Endothelial cell of umbilical vein (primary cell): ENCODE measurements at regions not wholly inside any gene's neighbourhood (a gene's known extent, or its start where the extent isn't known, plus 50 kb on each side); places are given as distances from the start of the nearest gene placed in this dataset.

ENCODE experiments used
- BruUV-seq: library from RNA; stranded (reverse); fragments of 400-500 nt; replicated peaks from 2 replicates; lab custom pipeline; 2021; lab: Mats Ljungman, UMichigan
- CTCF ChIA-PET: fragments of 300-600, 350-600 bp; sonication (Branson Sonifier 250); formaldehyde crosslinking; loops from one replicate; lab custom pipeline; 2021; ENCODE audit warnings: antibody characterized with exemption, inconsistent platforms; lab: Charles Lee
- POLR2A ChIA-PET: fragments of 300-600, 350-600 bp; sonication (Branson Sonifier 250); formaldehyde crosslinking; loops from one replicate; lab custom pipeline; 2021; ENCODE audit warnings: antibody characterized with exemption, inconsistent platforms; lab: Charles Lee
- DNase-seq: peaks from one replicate; pipeline ENCODE4 v3.0.0-alpha.2; 2011; ENCODE audit warnings: low read depth, low spot score
- FAIRE-seq: peaks from 2 replicates; lab custom pipeline; 2011; peaks lifted over from hg19 to GRCh38; lab: Jason Lieb, UNC
- H2AFZ ChIP-seq: 2 replicates; pipeline ENCODE4 v1.6.0; 2012; ENCODE audit warnings: low read depth, low read length, control low read depth, inconsistent platforms
- H3K27ac ChIP-seq: 2 replicates; pipeline ENCODE4 v1.5.1; 2011; ENCODE audit warnings: low read depth, mild to moderate bottlenecking, control low read depth, low read length, moderate library complexity; ENCODE audit not compliant: insufficient read depth
- H3K27me3 ChIP-seq, 2 experiments: 2 replicates each; pipeline versions ENCODE4 v1.6.0 to v1.6.1; 2011; ENCODE audit warnings: low read length in 2 of 2, mixed read lengths in 1 of 2; ENCODE audit not compliant: control insufficient read depth in 2 of 2, insufficient read depth in 2 of 2
- H3K36me3 ChIP-seq, 2 experiments: 2 replicates in 1 of 2; 3 replicates in 1 of 2; pipeline ENCODE4 v1.5.1; 2011; ENCODE audit warnings: low read length in 2 of 2, mild to moderate bottlenecking in 1 of 2, moderate library complexity in 1 of 2; ENCODE audit not compliant: control insufficient read depth in 2 of 2, insufficient read depth in 2 of 2; ENCODE audit errors: extremely low read depth in 1 of 2
- H3K4me1 ChIP-seq: 3 replicates; pipeline ENCODE4 v1.5.1; 2011; ENCODE audit warnings: mild to moderate bottlenecking, low read length; ENCODE audit not compliant: control insufficient read depth, insufficient read depth; ENCODE audit errors: extremely low read depth
- H3K4me2 ChIP-seq: 2 replicates; pipeline ENCODE4 v1.6.1; 2011; ENCODE audit warnings: low read length, control low read depth, mixed read lengths; ENCODE audit not compliant: insufficient read depth
- H3K4me3 ChIP-seq, 3 experiments: fragments of 200-600 bp in 1 of 3; sonication (generic), shearing (Covaris generic) in 1 of 3; replicated peaks in 1 of 3; 2 replicates each; pipeline ENCODE4 v1.5.1; 2011 to 2016; ENCODE audit warnings: control low read depth in 3 of 3, low read length in 3 of 3, mild to moderate bottlenecking in 2 of 3, inconsistent platforms in 1 of 3, low read depth in 1 of 3, moderate library complexity in 1 of 3; ENCODE audit not compliant: insufficient read depth in 1 of 3
- H3K79me2 ChIP-seq: 2 replicates; pipeline ENCODE4 v1.6.0; 2012; ENCODE audit warnings: low read length, inconsistent platforms; ENCODE audit not compliant: control insufficient read depth, insufficient read depth
- H3K9ac ChIP-seq: replicated peaks from 2 replicates; pipeline ENCODE3; 2011; ENCODE audit warnings: low read length, control low read depth; ENCODE audit not compliant: insufficient read depth; ENCODE audit errors: extremely low read depth
- H3K9me1 ChIP-seq: replicated peaks from 3 replicates; pipeline ENCODE4 v1.6.0; 2011; ENCODE audit warnings: mild to moderate bottlenecking, low read length; ENCODE audit not compliant: control insufficient read depth, insufficient read depth; ENCODE audit errors: extremely low read depth
- H3K9me3 ChIP-seq: replicated peaks from 2 replicates; pipeline ENCODE4 v1.5.1; 2012; ENCODE audit warnings: low read length, inconsistent platforms; ENCODE audit not compliant: control insufficient read depth, insufficient read depth
- H4K20me1 ChIP-seq: replicated peaks from 2 replicates; pipeline ENCODE3; 2011; ENCODE audit warnings: mild to moderate bottlenecking, low read length; ENCODE audit not compliant: control insufficient read depth, insufficient read depth; ENCODE audit errors: extremely low read depth
- EZH2 ChIP-seq: IDR thresholded peaks from 2 replicates; pipeline ENCODE4 v1.6.1; 2012; ENCODE audit warnings: borderline replicate concordance, low read depth, mild to moderate bottlenecking, moderate library complexity, low read length, inconsistent platforms; ENCODE audit not compliant: severe bottlenecking
- FOS ChIP-seq: IDR thresholded peaks from 2 replicates; pipeline ENCODE4 v1.6.1; 2011; ENCODE audit warnings: mild to moderate bottlenecking, low read length, moderate library complexity, borderline replicate concordance; ENCODE audit not compliant: insufficient read depth
- GATA2 ChIP-seq: IDR thresholded peaks from 2 replicates; pipeline ENCODE4 v1.7.0; 2011; ENCODE audit warnings: low read depth, mild to moderate bottlenecking, moderate library complexity, mixed read lengths, low read length; ENCODE audit not compliant: insufficient read length, insufficient read depth
- JUN ChIP-seq: IDR thresholded peaks from 2 replicates; pipeline ENCODE4 v1.6.1; 2011; ENCODE audit warnings: borderline replicate concordance, low read depth; ENCODE audit not compliant: insufficient read length, insufficient read depth
- MYC ChIP-seq: IDR thresholded peaks from one replicate; pipeline ENCODE4 v1.6.1; 2011; ENCODE audit warnings: mild to moderate bottlenecking, low read depth, low read length
- POLR2A ChIP-seq: IDR thresholded peaks from 2 replicates; pipeline ENCODE4 v1.6.1; 2012; ENCODE audit warnings: low read depth, mild to moderate bottlenecking, control low read depth, low read length
- POLR2AphosphoS5 ChIP-seq: IDR thresholded peaks from 2 replicates; pipeline ENCODE4 v1.6.1; 2012; ENCODE audit warnings: low read depth, mild to moderate bottlenecking, control low read depth, low read length, moderate library complexity; ENCODE audit not compliant: insufficient read depth
- dilution Hi-C: fragments of 300-500 bp; cut with MboI; formaldehyde crosslinking; loops from one replicate; pipeline ENCODE4 v1.15.0; 2019; ENCODE audit warnings: low sequenced_read_pairs; ENCODE audit not compliant: extremely low pct_ligation_motif_present
- intact Hi-C: fragments of 100-400 bp; cut with micrococcal nuclease; formaldehyde crosslinking; loops from one replicate; pipeline ENCODE4 v1.10.0; 2022
- TF ChIP-seq, protein P1 (sequence below), 2 donors: IDR thresholded peaks; 1 replicate in 1 of 2; 2 replicates in 1 of 2; pipeline ENCODE4 v1.5.1; 2011; ENCODE audit warnings: low read length in 2 of 2, mild to moderate bottlenecking in 2 of 2, moderate library complexity in 2 of 2, control low read depth in 1 of 2, inconsistent platforms in 1 of 2, low read depth in 1 of 2; ENCODE audit not compliant: insufficient read depth in 1 of 2; ENCODE audit errors: extremely low read depth in 1 of 2
- TF ChIP-seq, protein P2 (sequence below): IDR thresholded peaks from 2 replicates; pipeline ENCODE4 v1.6.1; 2011; ENCODE audit not compliant: insufficient read depth, insufficient read length

DNA sequence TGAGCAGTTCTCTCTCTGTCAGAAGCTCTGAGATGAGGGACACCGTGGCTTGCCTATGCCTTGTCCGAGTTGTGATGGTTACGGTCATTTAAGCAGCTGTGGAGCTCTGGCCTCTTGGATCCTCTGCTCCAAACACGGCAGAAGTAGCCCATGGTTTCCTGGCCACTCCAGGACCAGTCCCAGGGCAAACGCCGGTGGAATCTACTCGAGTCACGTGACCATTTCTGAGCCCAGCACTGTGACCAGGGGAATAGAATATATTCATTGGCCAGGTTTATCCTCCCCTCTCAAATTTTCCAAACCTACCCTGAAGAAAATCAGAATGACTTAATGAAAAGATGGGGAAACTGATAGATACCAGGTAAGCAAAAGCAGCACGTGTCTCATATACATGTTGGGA lies 152.8 kb downstream of the TTLL2 start:
- H3K9me3 ChIP-seq = no peaks in the 10 kb centered on the region
- H3K79me2 ChIP-seq = no peaks in the 10 kb centered on the region
- H4K20me1 ChIP-seq = no peaks in the 10 kb centered on the region
- no peak for FAIRE-seq
- no peak overlapping the region for H3K4me3 ChIP-seq
- intact Hi-C loops = no loop called here
- dilution Hi-C loops = no loop called here
- H3K9me1 ChIP-seq = no peaks in the 10 kb centered on the region
- H3K27me3 ChIP-seq = no peaks in the 10 kb centered on the region
- H3K36me3 ChIP-seq = no peaks in the 10 kb centered on the region
- H3K4me2 ChIP-seq = no peak overlapping the region
- no TSS peak for BruUV-seq
- ChIA-PET CTCF (no interaction called here), POLR2A (no interaction called here)
- H3K4me1 ChIP-seq = peaks cover 3% of the 10 kb centered on the region
- H2AFZ ChIP-seq = no peak overlapping the region
- H3K27ac ChIP-seq = no peak overlapping the region
- TF ChIP-seq JUN (no peak), POLR2AphosphoS5 (no peak), MYC (no peak), POLR2A (no peak), GATA2 (no peak), FOS (no peak), EZH2 (no peak)
- TF ChIP-seq, protein P1, sequence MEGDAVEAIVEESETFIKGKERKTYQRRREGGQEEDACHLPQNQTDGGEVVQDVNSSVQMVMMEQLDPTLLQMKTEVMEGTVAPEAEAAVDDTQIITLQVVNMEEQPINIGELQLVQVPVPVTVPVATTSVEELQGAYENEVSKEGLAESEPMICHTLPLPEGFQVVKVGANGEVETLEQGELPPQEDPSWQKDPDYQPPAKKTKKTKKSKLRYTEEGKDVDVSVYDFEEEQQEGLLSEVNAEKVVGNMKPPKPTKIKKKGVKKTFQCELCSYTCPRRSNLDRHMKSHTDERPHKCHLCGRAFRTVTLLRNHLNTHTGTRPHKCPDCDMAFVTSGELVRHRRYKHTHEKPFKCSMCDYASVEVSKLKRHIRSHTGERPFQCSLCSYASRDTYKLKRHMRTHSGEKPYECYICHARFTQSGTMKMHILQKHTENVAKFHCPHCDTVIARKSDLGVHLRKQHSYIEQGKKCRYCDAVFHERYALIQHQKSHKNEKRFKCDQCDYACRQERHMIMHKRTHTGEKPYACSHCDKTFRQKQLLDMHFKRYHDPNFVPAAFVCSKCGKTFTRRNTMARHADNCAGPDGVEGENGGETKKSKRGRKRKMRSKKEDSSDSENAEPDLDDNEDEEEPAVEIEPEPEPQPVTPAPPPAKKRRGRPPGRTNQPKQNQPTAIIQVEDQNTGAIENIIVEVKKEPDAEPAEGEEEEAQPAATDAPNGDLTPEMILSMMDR (IDR thresholded peaks at IDR 0.05; ENCODE audit: extremely low read depth in 1 of 2, insufficient read depth in 1 of 2, low read depth in 1 of 2, low read length in 2 of 2) = no peak
- TF ChIP-seq, protein P2, sequence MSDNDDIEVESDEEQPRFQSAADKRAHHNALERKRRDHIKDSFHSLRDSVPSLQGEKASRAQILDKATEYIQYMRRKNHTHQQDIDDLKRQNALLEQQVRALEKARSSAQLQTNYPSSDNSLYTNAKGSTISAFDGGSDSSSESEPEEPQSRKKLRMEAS = no peak
- H3K9ac ChIP-seq = no peak overlapping the region
- DNase-seq = no peak
